ENCODE measurements at regions not wholly inside any gene's neighbourhood (a gene's known extent, or its start where the extent isn't known, plus 50 kb on each side); places are given as distances from the start of the nearest gene placed in this dataset.
"Not testable (repeated sequence)": the region's sequence is repeated elsewhere in the genome, so short reads cannot be mapped to it uniquely, and the experiment has no call there.

GRCh38 chr5:28685794-28686193 is 1647.4 kb upstream of the CDH9 start:
- DNase-seq (ENCODE audit: low spot score) = no peak

GRCh38 chr5:28678899-28679298 is 1640.5 kb upstream of the CDH9 start:
- no peak for DNase-seq (ENCODE audit: low spot score)

GRCh38 chr5:28666110-28666509 is 1627.7 kb upstream of the CDH9 start:
- DNase-seq (ENCODE audit: low spot score) = no peak

GRCh38 chr5:28648108-28648507 is 1609.7 kb upstream of the CDH9 start:
- DNase-seq (ENCODE audit: low spot score) = no peak

GRCh38 chr5:28632607-28633006 is 1594.2 kb upstream of the CDH9 start:
- no peak for DNase-seq (ENCODE audit: low spot score)

GRCh38 chr5:28603869-28604268 is 1565.5 kb upstream of the CDH9 start:
- no peak for DNase-seq (ENCODE audit: low spot score)

GRCh38 chr5:28602429-28602828 is 1564.0 kb upstream of the CDH9 start:
- no peak for DNase-seq (ENCODE audit: low spot score)

GRCh38 chr5:28596707-28597106 is 1558.3 kb upstream of the CDH9 start:
- DNase-seq (ENCODE audit: low spot score) = not testable (repeated sequence)

- no peak for DNase-seq (ENCODE audit: low spot score)
Observed at GRCh38 chr5:28580616-28581015, 1542.2 kb upstream of the CDH9 start.

GRCh38 chr5:28576022-28576421 is 1537.6 kb upstream of the CDH9 start:
- no peak for DNase-seq (ENCODE audit: low spot score)

GRCh38 chr5:28575368-28575767 is 1537.0 kb upstream of the CDH9 start:
- no peak for DNase-seq (ENCODE audit: low spot score)

- no peak for DNase-seq (ENCODE audit: low spot score)
Observed at GRCh38 chr5:28574606-28575005, 1536.2 kb upstream of the CDH9 start.

- no peak for DNase-seq (ENCODE audit: low spot score)
Observed at GRCh38 chr5:28567048-28567447, 1528.7 kb upstream of the CDH9 start.

- DNase-seq (ENCODE audit: low spot score) = no peak
Observed at GRCh38 chr5:28561522-28561921, 1523.1 kb upstream of the CDH9 start.

GRCh38 chr5:28558196-28558595 is 1519.8 kb upstream of the CDH9 start:
- no peak for DNase-seq (ENCODE audit: low spot score)

GRCh38 chr5:28557114-28557513 is 1518.7 kb upstream of the CDH9 start:
- no peak for DNase-seq (ENCODE audit: low spot score)

- no peak for DNase-seq (ENCODE audit: low spot score)
Observed at GRCh38 chr5:28549588-28549987, 1511.2 kb upstream of the CDH9 start.

- DNase-seq (ENCODE audit: low spot score) = no peak
Observed at GRCh38 chr5:28548856-28549255, 1510.5 kb upstream of the CDH9 start.

- DNase-seq (ENCODE audit: low spot score) = no peak
Observed at GRCh38 chr5:28544501-28544900, 1506.1 kb upstream of the CDH9 start.

- DNase-seq (ENCODE audit: low spot score) = no peak
Observed at GRCh38 chr5:28543473-28544098, 1505.2 kb upstream of the CDH9 start.

- DNase-seq (ENCODE audit: low spot score) = no peak
Observed at GRCh38 chr5:28542987-28543386, 1504.6 kb upstream of the CDH9 start.

- DNase-seq (ENCODE audit: low spot score) = no peak
Observed at GRCh38 chr5:28523888-28524635, 1485.7 kb upstream of the CDH9 start.

GRCh38 chr5:28523416-28523815 is 1485.0 kb upstream of the CDH9 start:
- DNase-seq (ENCODE audit: low spot score) = no peak

GRCh38 chr5:28517691-28518090 is 1479.3 kb upstream of the CDH9 start:
- DNase-seq (ENCODE audit: low spot score) = no peak
